Coronary artery (tissue), 2 donors: ENCODE measurements at regions not wholly inside any gene's neighbourhood (a gene's known extent, or its start where the extent isn't known, plus 50 kb on each side); places are given as distances from the start of the nearest gene placed in this dataset.

Experiments used
- DNase-seq: peaks from one replicate; pipeline ENCODE4 v3.0.0-alpha.2; 2017; ENCODE audit warnings: low spot score
- H3K27ac ChIP-seq, 2 donors: fragments of 200-600 bp; sonication (generic); one replicate each; pipeline ENCODE4 v1.5.1; 2016 to 2019
- H3K4me3 ChIP-seq: fragments of 200-600 bp; sonication (generic); 2 replicates; pipeline ENCODE4 v1.5.1; 2016; ENCODE audit warnings: mild to moderate bottlenecking, moderate library complexity
- TF ChIP-seq, protein P1 (sequence below): fragments of 200-600 bp; sonication (generic); IDR thresholded peaks from one replicate; pipeline ENCODE4 v1.5.1; 2019; ENCODE audit warnings: antibody characterized with exemption

DNA sequence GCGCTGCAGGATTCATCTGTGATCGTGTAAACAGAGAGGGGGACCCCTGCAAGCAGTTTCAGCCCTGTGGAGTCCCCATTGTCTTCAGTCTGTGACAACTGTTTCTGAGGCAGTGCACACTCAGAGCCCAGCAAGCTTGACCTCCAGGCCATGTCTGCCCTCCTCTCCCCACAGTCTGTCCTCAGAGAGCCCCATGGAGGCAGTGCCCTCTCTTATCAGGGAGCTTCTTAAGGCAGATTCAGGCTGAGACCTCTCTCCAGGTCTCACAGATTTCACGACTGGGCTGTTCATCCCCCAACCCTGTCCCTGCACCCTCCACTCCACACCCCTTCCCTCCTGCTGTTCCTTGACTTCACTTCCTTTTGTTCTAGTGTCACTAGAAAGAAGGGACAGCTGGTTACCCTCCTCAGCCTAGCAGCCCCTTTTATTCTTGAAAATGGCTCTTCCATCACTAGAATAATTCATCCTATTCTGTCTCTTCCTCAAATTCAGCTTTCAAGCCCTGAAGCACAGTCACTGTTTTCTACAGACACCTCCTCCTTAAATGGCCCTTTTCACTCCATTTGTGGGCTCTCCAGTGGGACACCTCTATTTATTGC, 218.4 kb downstream of the MED10 start:
- TF ChIP-seq, protein P1, sequence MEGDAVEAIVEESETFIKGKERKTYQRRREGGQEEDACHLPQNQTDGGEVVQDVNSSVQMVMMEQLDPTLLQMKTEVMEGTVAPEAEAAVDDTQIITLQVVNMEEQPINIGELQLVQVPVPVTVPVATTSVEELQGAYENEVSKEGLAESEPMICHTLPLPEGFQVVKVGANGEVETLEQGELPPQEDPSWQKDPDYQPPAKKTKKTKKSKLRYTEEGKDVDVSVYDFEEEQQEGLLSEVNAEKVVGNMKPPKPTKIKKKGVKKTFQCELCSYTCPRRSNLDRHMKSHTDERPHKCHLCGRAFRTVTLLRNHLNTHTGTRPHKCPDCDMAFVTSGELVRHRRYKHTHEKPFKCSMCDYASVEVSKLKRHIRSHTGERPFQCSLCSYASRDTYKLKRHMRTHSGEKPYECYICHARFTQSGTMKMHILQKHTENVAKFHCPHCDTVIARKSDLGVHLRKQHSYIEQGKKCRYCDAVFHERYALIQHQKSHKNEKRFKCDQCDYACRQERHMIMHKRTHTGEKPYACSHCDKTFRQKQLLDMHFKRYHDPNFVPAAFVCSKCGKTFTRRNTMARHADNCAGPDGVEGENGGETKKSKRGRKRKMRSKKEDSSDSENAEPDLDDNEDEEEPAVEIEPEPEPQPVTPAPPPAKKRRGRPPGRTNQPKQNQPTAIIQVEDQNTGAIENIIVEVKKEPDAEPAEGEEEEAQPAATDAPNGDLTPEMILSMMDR, result no peak
- DNase-seq, result no peak
- Histone ChIP-seq H3K27ac (no peak overlapping the region), H3K4me3 (no peak overlapping the region)

DNA sequence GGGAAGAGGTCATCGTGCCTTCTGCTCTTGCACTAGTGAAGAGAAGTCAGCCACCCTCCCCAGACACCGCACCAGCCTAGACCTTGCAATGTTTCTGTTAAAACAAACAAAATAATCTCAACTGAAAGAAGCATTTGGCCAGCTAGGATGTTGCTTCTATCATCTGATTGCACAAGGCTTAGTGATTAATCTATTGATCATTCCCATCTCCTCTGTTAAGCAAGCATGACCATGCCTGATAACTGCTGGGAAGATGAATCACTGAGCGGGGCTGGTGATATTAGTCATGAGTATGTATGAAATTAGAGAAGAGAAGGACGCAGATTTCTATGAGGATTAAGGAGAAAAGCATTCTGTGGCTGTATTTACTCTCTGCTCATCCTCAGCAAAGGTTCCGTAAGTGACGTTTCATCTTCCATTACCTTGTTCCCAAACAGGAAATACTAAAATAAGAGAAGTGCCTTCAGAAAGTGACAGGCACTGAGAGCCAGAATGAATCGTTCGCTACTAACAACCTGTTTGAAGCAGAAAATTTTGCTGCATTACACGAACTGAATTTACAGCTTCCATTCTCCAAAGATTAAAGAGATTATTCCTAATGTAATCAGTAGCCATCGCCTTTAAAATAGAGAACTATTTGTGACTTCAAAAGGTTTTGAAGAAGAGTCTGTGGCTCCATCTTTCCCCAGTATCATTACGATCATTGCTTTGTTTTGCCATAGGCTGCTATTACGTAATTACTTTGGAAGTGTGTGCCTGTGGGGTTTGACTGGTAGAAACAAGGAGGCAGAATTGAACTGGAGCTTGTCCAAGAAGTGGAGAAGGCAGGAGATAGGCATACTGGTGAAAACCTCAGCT, 219.1 kb downstream of the MED10 start:
- no peak overlapping the region for H3K27ac ChIP-seq
- no peak overlapping the region for H3K4me3 ChIP-seq
- TF ChIP-seq, protein P1, result no peak
- DNase-seq, result no peak

DNA sequence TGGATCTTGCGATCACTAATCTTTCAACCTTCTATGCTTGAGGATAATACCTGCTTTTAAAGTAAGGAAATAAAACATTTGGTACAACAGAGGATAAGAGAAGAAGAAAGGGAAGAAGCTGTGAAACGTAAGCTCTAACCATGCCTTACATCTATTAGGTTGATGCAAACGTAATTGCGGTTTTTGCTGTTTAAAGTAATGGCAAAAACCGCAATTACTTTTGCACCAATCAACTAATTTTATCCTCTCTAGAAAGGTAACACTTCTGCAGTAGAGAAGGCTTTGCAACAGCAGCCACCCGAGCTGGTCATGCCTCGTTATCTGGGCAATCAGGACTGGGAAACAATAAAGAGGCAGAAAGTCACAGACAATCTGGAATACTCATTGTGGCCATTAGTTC, 224.1 kb downstream of the MED10 start:
- TF ChIP-seq, protein P1, result no peak
- Histone ChIP-seq H3K27ac (no peak overlapping the region), H3K4me3 (no peak overlapping the region)
- DNase-seq, result no peak

DNA sequence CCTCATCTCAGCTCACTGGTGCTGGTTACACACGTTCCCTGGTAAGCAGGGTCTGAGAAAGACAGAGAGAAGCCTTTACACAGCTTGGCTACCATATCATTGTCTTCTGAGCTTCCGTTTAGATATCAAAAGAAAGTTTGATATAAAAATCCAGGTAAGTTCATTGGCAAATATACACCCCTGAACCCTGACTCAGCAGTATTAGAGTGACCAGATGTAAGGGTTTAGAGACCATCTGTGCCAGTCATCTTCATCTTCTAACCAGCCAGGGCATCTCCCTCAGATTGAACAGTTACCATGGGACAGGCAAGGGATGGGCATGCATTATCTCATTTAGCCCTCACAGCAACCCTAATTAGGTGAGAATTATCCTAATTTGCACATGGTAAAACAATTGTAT, 232.1 kb downstream of the MED10 start:
- DNase-seq, result no peak
- Histone ChIP-seq H3K4me3 (no peak overlapping the region), H3K27ac (no peak overlapping the region)
- TF ChIP-seq, protein P1, result no peak

DNA sequence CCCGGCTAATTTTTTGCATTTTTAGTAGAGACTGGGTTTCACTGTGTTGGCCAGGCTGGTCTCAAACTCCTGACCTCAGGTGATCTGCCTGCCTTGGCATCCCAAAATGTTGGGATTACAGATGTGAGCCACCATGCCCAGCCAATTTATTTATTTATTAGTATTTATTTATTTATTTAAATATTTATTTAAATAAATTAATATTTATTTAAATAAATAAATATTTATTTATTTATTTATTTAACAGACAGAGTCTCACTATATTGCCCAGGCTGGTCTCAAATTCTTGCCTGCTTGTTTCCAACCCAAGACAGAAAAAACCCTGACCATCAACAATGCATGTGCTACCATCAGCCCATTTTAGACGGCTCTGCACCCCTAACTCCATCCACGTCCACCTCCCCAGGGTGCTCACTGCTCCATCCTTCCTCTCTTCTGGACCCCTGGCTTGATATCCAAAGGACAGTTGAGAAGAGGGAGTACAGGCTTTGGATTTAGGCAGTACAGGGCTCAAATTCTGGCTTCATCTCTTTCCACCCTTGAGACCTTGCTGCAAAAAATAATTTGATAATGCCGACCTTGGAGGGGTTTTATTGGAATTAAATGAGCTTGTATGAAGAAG, 232.6 kb downstream of the MED10 start:
- Histone ChIP-seq H3K27ac (no peak overlapping the region), H3K4me3 (no peak overlapping the region)
- TF ChIP-seq, protein P1, result no peak
- no peak for DNase-seq

DNA sequence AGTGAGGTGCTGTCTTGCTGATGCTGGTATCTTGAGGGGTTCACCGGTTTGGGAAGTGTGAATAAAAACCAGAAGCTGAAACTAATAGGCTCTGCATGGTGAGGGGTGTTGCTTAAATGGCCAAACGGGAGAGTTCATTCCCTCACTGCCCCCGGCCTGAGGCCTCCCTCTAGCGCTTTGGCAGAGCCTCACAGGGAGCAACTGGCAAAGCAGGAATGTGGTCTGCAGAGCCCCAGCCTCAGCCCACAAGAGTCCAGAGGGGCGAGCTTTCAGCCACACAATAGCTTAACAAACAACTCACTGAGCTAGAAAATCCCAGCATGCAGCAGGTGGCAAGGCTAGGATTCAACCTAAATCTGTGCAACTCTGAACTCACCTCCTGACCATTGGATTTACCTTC, 234.8 kb downstream of the MED10 start:
- TF ChIP-seq, protein P1, result no peak
- no peak overlapping the region for H3K27ac ChIP-seq
- no peak for DNase-seq

More for the DNA sequence above, 234.8 kb downstream of the MED10 start:
- H3K4me3 ChIP-seq, result no peak overlapping the region
